ENCODE measurements at regions not wholly inside any gene's neighbourhood (a gene's known extent, or its start where the extent isn't known, plus 50 kb on each side); places are given as distances from the start of the nearest gene placed in this dataset.

GRCh38 chr15:58369261-58369701 is 62.5 kb upstream of the LIPC start:
- TF ChIP-seq CTCF (IDR thresholded peaks at IDR 0.05) (no peak), POLR2A (IDR thresholded peaks at IDR 0.05) (no peak), EP300 (IDR thresholded peaks at IDR 0.05) (no peak)
